ENCODE measurements at regions not wholly inside any gene's neighbourhood (a gene's known extent, or its start where the extent isn't known, plus 50 kb on each side); places are given as distances from the start of the nearest gene placed in this dataset.

DNA sequence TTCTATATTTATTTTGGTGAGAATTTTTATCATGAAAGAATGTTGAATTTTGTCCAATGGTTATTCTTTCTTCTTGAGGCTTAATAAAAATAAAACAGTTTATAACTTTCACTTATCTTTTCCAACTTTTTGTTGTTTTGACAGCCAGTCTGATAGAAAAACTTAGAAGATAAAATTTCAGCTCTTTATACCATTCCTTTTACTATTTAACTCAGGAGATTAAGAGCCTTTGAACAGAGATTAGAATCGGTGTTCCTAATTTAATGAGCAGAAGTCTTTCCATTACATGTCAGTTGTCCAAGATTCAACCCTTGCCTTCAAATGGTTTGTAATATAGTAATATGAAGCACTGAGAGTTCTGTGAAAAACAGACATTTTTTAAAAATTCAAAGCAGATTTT is 97.8 kb upstream of the SEC61G start:
- DNase-seq: no peak

DNA sequence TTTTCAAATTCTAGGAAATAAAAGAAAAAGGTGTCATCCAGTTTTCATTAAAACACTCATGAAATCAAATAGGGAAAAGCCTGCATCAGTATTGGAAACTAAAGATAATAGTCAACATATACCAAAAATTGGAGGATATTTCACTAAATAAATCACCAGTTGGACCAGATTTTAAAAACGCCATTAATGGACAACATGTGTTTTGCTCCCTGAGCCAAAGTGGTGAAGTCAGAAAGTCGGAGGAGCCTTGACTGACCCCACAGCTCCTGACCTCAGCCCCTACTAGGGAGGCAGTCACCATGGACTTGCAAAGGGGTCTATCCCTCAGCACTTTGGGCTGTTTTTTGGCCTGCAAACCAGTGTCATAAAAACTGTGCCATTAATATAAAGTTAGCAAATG is 98.3 kb upstream of the SEC61G start:
- no peak for DNase-seq

DNA sequence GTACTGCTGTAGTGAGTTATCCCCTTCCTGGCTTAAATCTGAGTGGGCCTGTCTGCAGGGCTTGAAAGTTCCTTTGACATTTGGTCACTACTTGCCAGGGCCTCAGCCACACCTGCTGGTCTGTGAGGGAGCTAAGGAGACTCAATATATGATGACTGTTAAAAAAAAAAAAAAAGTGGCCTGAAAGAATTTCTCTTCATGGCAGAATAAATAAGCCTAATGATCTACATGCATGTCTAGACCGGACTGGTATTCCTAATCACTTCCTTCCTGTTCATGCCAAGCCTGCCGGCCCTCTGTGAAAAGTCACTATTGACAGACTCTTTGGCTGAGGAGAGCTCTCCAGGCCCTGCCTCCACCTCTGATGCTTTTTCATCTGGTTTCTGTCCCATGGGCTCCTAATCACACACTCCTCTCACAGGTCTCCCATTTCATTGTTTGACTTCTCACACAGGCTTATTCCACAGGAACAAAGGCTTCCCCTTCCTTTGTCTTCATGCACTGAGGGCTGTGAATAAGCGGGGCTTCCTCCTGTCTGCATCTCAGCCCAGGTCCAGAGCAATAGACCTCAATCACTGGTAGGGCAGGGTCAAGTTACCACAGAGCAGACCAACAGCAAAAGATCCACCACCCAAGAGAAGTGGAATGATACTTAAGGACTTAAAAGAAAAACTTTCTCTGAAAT is 99.1 kb upstream of the SEC61G start:
- no peak for DNase-seq

DNA sequence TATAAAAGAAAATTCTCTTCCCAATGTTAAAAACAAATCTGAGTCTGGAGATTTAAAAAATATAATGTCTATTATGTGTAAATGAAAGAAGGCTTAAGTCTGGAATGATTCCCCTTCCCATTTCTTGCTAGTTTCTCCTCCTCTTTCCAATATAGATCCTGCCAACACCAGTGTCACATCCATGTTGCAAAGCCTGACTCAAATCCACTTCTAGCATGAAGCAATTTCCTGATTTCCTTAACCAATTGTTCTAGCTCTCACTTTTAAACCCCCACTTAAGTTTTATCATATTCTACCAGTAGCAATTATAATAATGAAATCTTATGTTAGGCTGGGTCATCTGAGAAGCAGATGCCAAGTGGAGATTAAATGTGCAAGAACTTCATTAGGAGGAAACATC is 100.1 kb upstream of the SEC61G start:
- DNase-seq: no peak

- DNase-seq: no peak
These were observed 100.5 kb upstream of the SEC61G start for GRCh38 chr7:54859545-54859944.

DNA sequence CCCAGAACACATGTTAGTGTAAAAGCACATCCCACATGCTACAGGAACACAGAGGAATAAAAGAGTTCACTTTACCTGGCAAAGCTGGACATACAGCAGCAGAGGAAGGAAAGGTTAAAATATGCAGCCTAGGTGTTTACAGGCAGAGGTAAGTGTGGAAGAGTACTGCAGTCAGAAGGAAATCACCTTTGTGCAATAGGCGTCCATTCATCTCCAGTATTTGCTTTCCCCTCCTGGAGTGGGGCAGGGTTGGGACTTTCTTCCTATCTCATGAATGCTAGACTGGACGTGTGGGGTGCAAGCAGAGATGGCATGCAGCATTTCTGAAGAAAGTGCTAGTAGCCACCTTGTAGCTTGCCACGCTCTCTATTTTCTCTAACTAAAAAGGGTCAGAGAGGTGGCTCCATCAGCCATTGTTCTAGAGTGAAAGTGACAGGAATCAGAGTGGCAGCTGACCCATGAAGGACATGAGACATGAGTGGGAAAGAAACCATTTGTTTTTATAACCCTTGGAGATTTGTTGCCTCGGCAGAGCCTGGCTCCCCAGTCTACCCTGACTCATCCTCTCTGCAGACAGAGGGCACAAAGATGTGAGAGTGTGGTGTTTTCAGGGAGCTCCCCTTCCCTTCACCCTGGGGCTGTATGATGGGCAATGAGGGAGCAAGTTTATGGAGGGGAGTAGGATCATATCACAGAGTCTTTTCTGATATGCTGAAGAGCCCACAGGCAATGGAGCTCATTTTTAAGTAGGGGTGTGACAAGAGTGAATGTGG is 101.2 kb upstream of the SEC61G start:
- no peak for DNase-seq

GRCh38 chr7:54860843-54861242 is 101.8 kb upstream of the SEC61G start:
- DNase-seq: no peak

DNA sequence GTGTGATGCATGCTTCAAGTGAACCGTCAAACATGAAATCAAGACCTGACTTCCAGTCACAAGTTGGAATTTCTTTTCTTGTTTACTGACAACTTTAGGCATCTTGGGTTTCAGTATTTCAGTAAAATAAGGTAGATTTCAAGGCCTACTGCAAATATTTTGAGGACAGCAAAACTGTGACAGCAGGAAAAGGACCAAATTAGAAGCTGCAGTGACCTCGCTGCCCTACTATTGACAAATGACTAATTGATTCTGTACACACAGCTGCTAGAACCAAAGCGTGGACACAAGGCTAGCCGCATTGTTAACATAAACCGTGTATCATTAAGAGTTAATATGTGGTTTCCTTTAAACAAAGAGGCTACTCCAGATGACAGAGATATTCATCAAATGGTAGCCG is 105.7 kb upstream of the SEC61G start:
- no peak for DNase-seq

- no peak for DNase-seq
These were observed 110.5 kb upstream of the SEC61G start for GRCh38 chr7:54869523-54869922.

DNA sequence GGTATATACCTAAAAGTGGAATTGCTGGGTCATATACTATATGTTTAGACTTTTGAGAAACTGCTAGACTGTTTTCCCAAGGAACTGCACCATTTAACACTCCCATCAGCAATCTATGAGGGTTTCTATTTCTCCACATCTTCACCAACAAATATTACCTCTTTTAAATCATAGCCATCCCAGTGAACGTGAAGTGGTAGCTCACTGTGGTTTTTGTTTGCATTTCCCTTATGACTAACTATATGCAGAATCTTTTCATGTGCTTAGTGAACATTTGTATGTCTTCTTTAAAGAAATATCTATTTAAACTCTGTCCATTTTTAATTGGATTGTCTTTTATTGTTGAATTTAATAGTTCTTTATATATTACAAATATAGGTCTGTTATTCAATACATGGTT is 115.8 kb upstream of the SEC61G start:
- DNase-seq: no peak

GRCh38 chr7:54877683-54878082 is 118.7 kb upstream of the SEC61G start:
- DNase-seq: no peak

GRCh38 chr7:54878339-54878738 is 119.3 kb upstream of the SEC61G start:
- no peak for DNase-seq

DNA sequence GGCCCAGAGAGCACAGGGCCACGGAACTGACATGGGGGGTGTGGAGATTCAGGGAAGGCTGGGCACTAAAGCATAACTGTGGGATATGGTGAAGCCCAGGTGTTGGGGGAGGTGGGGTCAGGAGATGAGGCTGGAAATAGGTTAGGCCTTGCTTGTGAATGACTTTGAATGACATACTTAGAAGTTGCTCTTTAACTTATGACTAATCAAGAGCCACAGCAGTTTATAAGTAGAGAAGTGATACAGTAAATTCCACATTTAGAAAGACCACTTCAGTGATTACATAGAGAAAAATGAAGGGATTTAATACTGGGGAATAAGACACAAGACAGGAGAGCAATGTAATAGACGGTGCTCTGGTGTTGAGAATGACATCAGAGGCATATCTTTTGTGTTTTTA is 120.8 kb upstream of the SEC61G start:
- DNase-seq: no peak

DNA sequence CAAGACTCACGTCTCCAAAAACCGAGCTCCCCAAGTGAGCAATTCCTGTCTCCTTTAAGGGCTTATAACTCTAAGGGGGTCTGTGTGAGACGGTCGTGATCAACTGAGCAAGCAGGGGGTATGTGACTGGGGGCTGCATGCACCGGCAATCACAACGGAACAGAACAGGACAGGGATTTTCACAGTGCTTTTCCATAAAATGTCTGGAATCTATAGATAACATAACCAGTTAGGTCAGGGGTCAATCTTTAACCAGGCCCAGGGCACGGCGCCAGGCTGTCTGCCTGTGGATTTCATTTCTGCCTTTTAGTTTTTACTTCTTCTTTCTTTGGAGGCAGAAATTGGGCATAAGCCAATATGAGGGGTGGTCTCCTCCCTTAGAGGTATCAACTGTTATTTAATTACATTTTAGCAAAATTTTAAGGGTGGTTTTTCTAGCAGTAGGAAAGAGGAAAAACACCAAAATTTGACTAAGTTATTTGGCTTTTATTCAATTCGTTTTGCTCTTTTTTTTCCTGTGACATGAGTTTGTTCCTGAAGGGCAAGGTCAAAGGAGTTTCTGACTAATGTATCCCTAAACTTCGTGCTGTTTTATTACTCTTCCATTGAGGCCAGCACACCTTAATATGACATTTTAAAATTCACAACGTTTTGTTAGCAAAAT is 121.4 kb upstream of the SEC61G start:
- no peak for DNase-seq

- no peak for DNase-seq
These were observed 123.0 kb upstream of the SEC61G start for GRCh38 chr7:54881816-54882520.

DNA sequence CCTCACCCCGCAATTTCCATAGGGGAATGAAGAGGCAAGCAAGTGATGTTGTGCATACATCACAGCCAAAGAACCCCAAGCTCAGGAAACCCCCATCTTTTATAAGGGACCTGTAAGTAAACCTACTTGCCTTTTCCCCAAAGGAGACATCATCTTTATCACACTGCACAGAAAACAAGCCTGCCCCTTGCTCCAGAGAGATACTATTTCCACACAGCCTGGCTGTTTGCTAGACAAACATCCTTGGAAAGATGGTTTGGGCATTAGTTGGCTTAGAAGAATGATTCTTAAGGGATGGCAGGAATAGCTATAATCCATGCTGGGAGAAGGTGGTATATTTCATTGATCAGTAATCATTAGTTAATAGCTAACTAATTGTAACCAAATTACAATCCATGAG is 123.7 kb upstream of the SEC61G start:
- DNase-seq: no peak

DNA sequence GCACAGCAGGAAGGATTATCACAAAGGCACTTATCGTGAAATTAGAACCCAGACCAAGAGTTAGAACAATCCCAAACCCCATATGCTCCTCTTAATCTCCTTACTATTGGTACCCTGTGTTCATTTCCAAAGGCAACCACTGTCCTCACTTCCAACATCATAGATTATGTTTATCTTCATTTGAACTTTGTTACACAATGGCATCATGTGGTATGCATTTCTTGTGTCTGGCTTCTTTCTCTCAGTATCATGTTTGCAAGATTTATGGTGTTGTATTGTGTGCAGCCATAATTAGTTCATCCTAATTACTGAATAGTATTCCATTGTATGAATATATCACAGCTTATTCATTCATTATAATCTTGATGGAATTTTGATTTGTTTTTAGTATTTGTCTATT is 124.6 kb upstream of the SEC61G start:
- DNase-seq: no peak

- no peak for DNase-seq
These were observed 126.3 kb upstream of the SEC61G start for GRCh38 chr7:54885285-54885684.

GRCh38 chr7:54888067-54888733 is 129.2 kb upstream of the SEC61G start:
- DNase-seq: no peak

DNA sequence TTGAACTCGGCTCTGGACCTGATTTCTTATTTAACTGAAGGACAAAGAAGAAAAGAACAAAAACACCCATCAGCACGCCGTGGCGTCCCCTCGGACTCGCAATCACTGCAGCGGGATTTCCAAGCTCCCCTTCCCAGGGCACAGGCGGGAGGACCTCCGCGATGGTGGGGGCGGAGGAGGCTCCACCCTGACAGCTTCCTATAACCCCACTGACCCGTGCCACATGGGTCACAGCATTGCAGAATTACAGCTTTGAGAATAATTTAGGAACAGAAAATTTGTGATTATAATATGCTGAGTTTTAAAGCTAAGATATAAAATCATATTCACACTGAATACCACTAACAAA is 129.7 kb upstream of the SEC61G start:
- DNase-seq: no peak

DNA sequence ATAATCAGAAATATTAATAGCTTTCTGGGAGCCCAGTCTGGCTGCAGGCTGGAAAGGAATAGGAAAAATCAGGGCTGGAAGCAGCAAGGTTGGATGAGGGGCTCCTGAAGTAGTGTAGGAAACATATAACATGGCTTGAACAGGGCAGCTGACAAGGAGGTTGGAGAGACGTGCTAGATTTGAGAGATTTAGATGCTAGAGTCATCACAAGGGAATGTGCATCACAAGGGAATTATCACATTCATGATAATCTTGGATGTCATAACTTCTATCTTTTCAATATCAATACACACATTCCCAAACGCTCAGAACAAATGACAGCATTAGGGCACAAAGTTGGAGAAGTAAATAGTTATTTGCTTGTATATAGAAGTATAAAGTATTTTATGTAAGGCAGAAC is 120.9 kb upstream of the EGFR start:
- no peak for DNase-seq

GRCh38 chr7:54898659-54899340 is 120.0 kb upstream of the EGFR start:
- no peak for DNase-seq

GRCh38 chr7:54901840-54902239 is 117.0 kb upstream of the EGFR start:
- DNase-seq: no peak
